ENCODE measurements at regions not wholly inside any gene's neighbourhood (a gene's known extent, or its start where the extent isn't known, plus 50 kb on each side); places are given as distances from the start of the nearest gene placed in this dataset.

- no TSS peak for BruUV-seq (replicated peaks)
- no peaks in the 10 kb centered on the region for H3K79me1 ChIP-seq (ENCODE audit: low read depth in 1 of 2, low read length in 2 of 2)
- no peak overlapping the region for H4K5ac ChIP-seq (ENCODE audit: low read depth, low read length)
- 100% methylated on average over 1 of the region's 11 CpGs; no CpG with 5 or more reads in 1 of the 2 experiments for WGBS, 2 experiments (ENCODE audit: extremely low coverage in 2 of 2, insufficient read length in 1 of 2)
- H2AK9ac ChIP-seq (replicated peaks; ENCODE audit: low read depth, low read length, poor library complexity), result no peak overlapping the region
- H3K4me3 ChIP-seq (ENCODE audit: insufficient read depth, low read depth, low read length), result no peak overlapping the region
- H3K56ac ChIP-seq (ENCODE audit: extremely low read depth, insufficient read depth, low read length), result no peak overlapping the region
- no peak overlapping the region for H3K14ac ChIP-seq (replicated peaks; ENCODE audit: low read depth, low read length)
- no peak overlapping the region for H2AFZ ChIP-seq (replicated peaks; ENCODE audit: low read length, poor library complexity)
- no peak overlapping the region for H4K8ac ChIP-seq (ENCODE audit: low read depth in 2 of 2, low read length in 2 of 2)
- H3K9me1 ChIP-seq (ENCODE audit: insufficient read depth, low read length), result no peaks in the 10 kb centered on the region
- ATAC-seq (ENCODE audit: low read depth), result no peak
- no peaks in the 10 kb centered on the region; the same call in 1 of the 2 replicates for H3K4me1 ChIP-seq (ENCODE audit: control insufficient read depth, insufficient read depth, low read length)
- H3K9ac ChIP-seq (ENCODE audit: low read depth, low read length), result no peak overlapping the region
- in situ Hi-C loops (cut with MboI; ENCODE audit: low sequenced_read_pairs) (no loop called here), dilution Hi-C loops (cut with HindIII; ENCODE audit: low sequenced_read_pairs, unreplicated experiment) (no loop called here), intact Hi-C loops (cut with micrococcal nuclease) (no loop called here)
- DNase-seq, result no peak
- no peak overlapping the region for H3K4ac ChIP-seq (ENCODE audit: low read depth, low read length)
- no peak overlapping the region for H3K4me2 ChIP-seq (ENCODE audit: low read depth, low read length)
- H2BK15ac ChIP-seq (ENCODE audit: low read depth, low read length), result no peak overlapping the region
- H3K27me3 ChIP-seq (ENCODE audit: control insufficient read depth, insufficient read depth, low read length), result no peaks in the 10 kb centered on the region
- CTCF ChIA-PET, result no interaction called here
- TF ChIP-seq RFX5 (IDR thresholded peaks at IDR 0.05; ENCODE audit: low read depth, low read length) (no peak), CEBPB (IDR thresholded peaks at IDR 0.05; ENCODE audit: low read depth, low read length) (no peak), POLR2A (IDR thresholded peaks at IDR 0.05; ENCODE audit: low read depth, low read length) (no peak), CHD1 (IDR thresholded peaks at IDR 0.05; ENCODE audit: low read depth, low read length) (no peak), RCOR1 (IDR thresholded peaks at IDR 0.05; ENCODE audit: insufficient replicate concordance, low read length) (no peak), NFE2L2 (IDR thresholded peaks at IDR 0.05; ENCODE audit: low read depth, low read length) (no peak), MAZ (IDR thresholded peaks at IDR 0.05; ENCODE audit: borderline replicate concordance, low read depth, low read length) (no peak), BHLHE40 (IDR thresholded peaks at IDR 0.05; ENCODE audit: low read depth, low read length) (no peak), ELK1 (IDR thresholded peaks at IDR 0.05; ENCODE audit: borderline replicate concordance, low read depth, low read length) (no peak), MAFK (IDR thresholded peaks at IDR 0.05; ENCODE audit: low read depth, low read length) (no peak), FOS (IDR thresholded peaks at IDR 0.05; ENCODE audit: low read depth, low read length) (no peak), USF2 (IDR thresholded peaks at IDR 0.05; ENCODE audit: low read depth, low read length) (no peak)
- no peaks in the 10 kb centered on the region for H3K36me3 ChIP-seq (ENCODE audit: control insufficient read depth, insufficient read depth, low read length)
- H3K9me3 ChIP-seq (ENCODE audit: control insufficient read depth, insufficient read depth, low read length), result no peaks in the 10 kb centered on the region; the same call in 1 of the 2 replicates
- H3K27ac ChIP-seq (ENCODE audit: insufficient read depth, low read length), result no peak overlapping the region
- H4K91ac ChIP-seq (ENCODE audit: insufficient read depth, low read depth, low read length), result no peak overlapping the region
- H2AK5ac ChIP-seq (ENCODE audit: low read depth, low read length), result no peak overlapping the region
- no peak overlapping the region for H3K18ac ChIP-seq (ENCODE audit: low read depth, low read length)
- POLR2A ChIA-PET (ENCODE audit: unreplicated experiment), result no interaction called here
- H2BK120ac ChIP-seq (ENCODE audit: low read depth, low read length), result no peak overlapping the region
- H3K23ac ChIP-seq (ENCODE audit: low read depth, low read length), result no peak overlapping the region
- H2BK5ac ChIP-seq (ENCODE audit: low read depth, low read length, poor library complexity, severe bottlenecking), result no peak overlapping the region
- no peaks in the 10 kb centered on the region for H4K20me1 ChIP-seq (ENCODE audit: insufficient read depth, low read length)
- H2BK20ac ChIP-seq (ENCODE audit: low read depth, low read length), result no peak overlapping the region
These were observed 544.5 kb upstream of the CDH11 start for GRCh38 chr16:65666132-65666941.
